ENCODE measurements at regions not wholly inside any gene's neighbourhood (a gene's known extent, or its start where the extent isn't known, plus 50 kb on each side); places are given as distances from the start of the nearest gene placed in this dataset.

- H3K4me2 ChIP-seq (ENCODE audit: unreplicated experiment), result no peak overlapping the region
- H3K4me1 ChIP-seq (ENCODE audit: insufficient read depth), result no peaks in the 10 kb centered on the region
- no peaks in the 10 kb centered on the region for H4K20me1 ChIP-seq (ENCODE audit: insufficient read depth)
- no peaks in the 10 kb centered on the region for H3K9me2 ChIP-seq (ENCODE audit: insufficient read depth)
- in situ Hi-C loops (cut with MboI), result no loop called here
- TF ChIP-seq EZH2phosphoT487 (IDR thresholded peaks at IDR 0.05; ENCODE audit: insufficient read depth, low read depth) (no peak), EZH2 (IDR thresholded peaks at IDR 0.05; ENCODE audit: insufficient read depth, poor library complexity, severe bottlenecking) (no peak)
- no peak overlapping the region for H2AFZ ChIP-seq
- H3K36me3 ChIP-seq (ENCODE audit: low read depth), result no peaks in the 10 kb centered on the region
- H3K79me2 ChIP-seq (ENCODE audit: insufficient read depth), result no peaks in the 10 kb centered on the region
- H3K9ac ChIP-seq, result no peak overlapping the region
- no peaks in the 10 kb centered on the region for H3K9me3 ChIP-seq (ENCODE audit: low read depth)
- H3K27ac ChIP-seq, result no peak overlapping the region
- H3K27me3 ChIP-seq (replicated peaks; ENCODE audit: insufficient read depth), result no peaks in the 10 kb centered on the region
- no peaks in the 10 kb centered on the region for H3F3A ChIP-seq (ENCODE audit: insufficient read depth)
- no peak overlapping the region for H3K4me3 ChIP-seq
- no peak for DNase-seq
- 25 to 31% methylated on average over 4 of the region's 4 CpGs for WGBS, 2 experiments (ENCODE audit: low coverage in 1 of 2, low lambda C conversion rate in 2 of 2, missing lambda C conversion rate in 2 of 2)
These were observed 63.5 kb upstream of the ASCC3 start for GRCh38 chr6:100944644-100945043.

- TF ChIP-seq EZH2 (IDR thresholded peaks at IDR 0.05; ENCODE audit: insufficient read depth, poor library complexity, severe bottlenecking) (no peak), EZH2phosphoT487 (IDR thresholded peaks at IDR 0.05; ENCODE audit: insufficient read depth, low read depth) (no peak)
- Histone ChIP-seq H2AFZ (no peak overlapping the region), H3K79me2 (ENCODE audit: insufficient read depth) (no peaks in the 10 kb centered on the region), H3K9me2 (ENCODE audit: insufficient read depth) (no peaks in the 10 kb centered on the region), H3K36me3 (ENCODE audit: low read depth) (no peaks in the 10 kb centered on the region), H3K27me3 (replicated peaks; ENCODE audit: insufficient read depth) (no peaks in the 10 kb centered on the region), H3F3A (ENCODE audit: insufficient read depth) (no peaks in the 10 kb centered on the region), H3K9ac (no peak overlapping the region), H3K4me1 (ENCODE audit: insufficient read depth) (no peaks in the 10 kb centered on the region), H3K27ac (no peak overlapping the region), H3K4me2 (ENCODE audit: unreplicated experiment) (no peak overlapping the region), H4K20me1 (ENCODE audit: insufficient read depth) (no peaks in the 10 kb centered on the region), H3K9me3 (ENCODE audit: low read depth) (no peaks in the 10 kb centered on the region), H3K4me3 (no peak overlapping the region)
- in situ Hi-C loops (cut with MboI), result no loop called here
- WGBS, 2 experiments (ENCODE audit: low coverage in 1 of 2, low lambda C conversion rate in 2 of 2, missing lambda C conversion rate in 2 of 2), result 49 to 52% methylated on average over 4 of the region's 4 CpGs
- no peak for DNase-seq
These were observed 65.0 kb upstream of the ASCC3 start for GRCh38 chr6:100946021-100946540.

GRCh38 chr6:100946711-100947110 lies 65.6 kb upstream of the ASCC3 start:
- no peaks in the 10 kb centered on the region for H3K9me3 ChIP-seq (ENCODE audit: low read depth)
- H3K4me2 ChIP-seq (ENCODE audit: unreplicated experiment), result no peak overlapping the region
- H4K20me1 ChIP-seq (ENCODE audit: insufficient read depth), result no peaks in the 10 kb centered on the region
- in situ Hi-C loops (cut with MboI), result no loop called here
- H3K79me2 ChIP-seq (ENCODE audit: insufficient read depth), result no peaks in the 10 kb centered on the region
- H3F3A ChIP-seq (ENCODE audit: insufficient read depth), result no peaks in the 10 kb centered on the region
- TF ChIP-seq EZH2 (IDR thresholded peaks at IDR 0.05; ENCODE audit: insufficient read depth, poor library complexity, severe bottlenecking), result no peak
- WGBS, 2 experiments (ENCODE audit: low coverage in 1 of 2, low lambda C conversion rate in 2 of 2, missing lambda C conversion rate in 2 of 2), result 20 to 21% methylated on average over 3 of the region's 3 CpGs
- no peaks in the 10 kb centered on the region for H3K27me3 ChIP-seq (replicated peaks; ENCODE audit: insufficient read depth)
- H3K9ac ChIP-seq, result no peak overlapping the region
- DNase-seq, result no peak
- H3K4me3 ChIP-seq, result no peak overlapping the region
- H3K9me2 ChIP-seq (ENCODE audit: insufficient read depth), result no peaks in the 10 kb centered on the region
- H2AFZ ChIP-seq, result no peak overlapping the region
- H3K4me1 ChIP-seq (ENCODE audit: insufficient read depth), result no peaks in the 10 kb centered on the region
- no peaks in the 10 kb centered on the region for H3K36me3 ChIP-seq (ENCODE audit: low read depth)
- no peak overlapping the region for H3K27ac ChIP-seq

- no peak for TF ChIP-seq EZH2 (IDR thresholded peaks at IDR 0.05; ENCODE audit: insufficient read depth, poor library complexity, severe bottlenecking)
- 17 to 23% methylated on average over 3 of the region's 3 CpGs for WGBS, 2 experiments (ENCODE audit: low coverage in 1 of 2, low lambda C conversion rate in 2 of 2, missing lambda C conversion rate in 2 of 2)
- H3K27ac ChIP-seq, result no peak overlapping the region
These were observed 67.4 kb upstream of the ASCC3 start for GRCh38 chr6:100948381-100949133.

More at GRCh38 chr6:100948381-100949133, 67.4 kb upstream of the ASCC3 start:
- Histone ChIP-seq H3K79me2 (ENCODE audit: insufficient read depth) (no peaks in the 10 kb centered on the region), H3K4me3 (no peak overlapping the region), H3K9me3 (ENCODE audit: low read depth) (no peaks in the 10 kb centered on the region), H3K27me3 (replicated peaks; ENCODE audit: insufficient read depth) (no peaks in the 10 kb centered on the region), H4K20me1 (ENCODE audit: insufficient read depth) (no peaks in the 10 kb centered on the region), H3K9ac (no peak overlapping the region), H2AFZ (no peak overlapping the region), H3K4me1 (ENCODE audit: insufficient read depth) (no peaks in the 10 kb centered on the region), H3K36me3 (ENCODE audit: low read depth) (no peaks in the 10 kb centered on the region), H3K9me2 (ENCODE audit: insufficient read depth) (no peaks in the 10 kb centered on the region), H3K4me2 (ENCODE audit: unreplicated experiment) (no peak overlapping the region), H3F3A (ENCODE audit: insufficient read depth) (no peaks in the 10 kb centered on the region)
- in situ Hi-C loops (cut with MboI), result no loop called here
- no peak for DNase-seq

All from GM23248 (cell line).